Stomach smooth muscle (tissue), 2 donors: ENCODE measurements at regions not wholly inside any gene's neighbourhood (a gene's known extent, or its start where the extent isn't known, plus 50 kb on each side); places are given as distances from the start of the nearest gene placed in this dataset.

Experiments used
- H3K27ac ChIP-seq: one replicate; pipeline ENCODE4 v1.7.0; 2013; ENCODE audit warnings: mild to moderate bottlenecking, low read length, inconsistent platforms
- H3K27me3 ChIP-seq, 2 donors: one replicate each; pipeline ENCODE4 v1.7.0; 2013; ENCODE audit warnings: low read length in 2 of 2; ENCODE audit not compliant: insufficient read depth in 2 of 2, control insufficient read depth in 1 of 2
- H3K36me3 ChIP-seq, 2 donors: one replicate each; pipeline ENCODE4 v1.7.0; 2013; ENCODE audit warnings: low read length in 2 of 2; ENCODE audit not compliant: control insufficient read depth in 2 of 2, insufficient read depth in 2 of 2
- H3K4me1 ChIP-seq: one replicate; pipeline ENCODE4 v1.7.0; 2013; ENCODE audit warnings: low read length; ENCODE audit not compliant: control insufficient read depth, insufficient read depth
- H3K4me3 ChIP-seq, 2 donors: one replicate each; pipeline ENCODE4 v1.7.0; 2013; ENCODE audit warnings: low read length in 2 of 2
- H3K9ac ChIP-seq, 2 donors: one replicate each; pipeline ENCODE4 v1.7.0; 2013; ENCODE audit warnings: low read length in 2 of 2, mild to moderate bottlenecking in 1 of 2
- H3K9me3 ChIP-seq, 2 donors: one replicate each; pipeline ENCODE4 v1.7.0; 2013; ENCODE audit warnings: low read length in 2 of 2; ENCODE audit not compliant: control insufficient read depth in 2 of 2
- donor health status: healthy.
- donor health status: Pancreatic carcinoma.

GRCh38 chr3:153069598-153070510 is 92.2 kb upstream of the RAP2B start:
- Histone ChIP-seq H3K4me1 (no peaks in the 10 kb centered on the region), H3K4me3 (no peak overlapping the region), H3K27me3 (no peaks in the 10 kb centered on the region), H3K27ac (no peak overlapping the region), H3K36me3 (no peaks in the 10 kb centered on the region), H3K9me3 (no peaks in the 10 kb centered on the region), H3K9ac (no peak overlapping the region)

DNA sequence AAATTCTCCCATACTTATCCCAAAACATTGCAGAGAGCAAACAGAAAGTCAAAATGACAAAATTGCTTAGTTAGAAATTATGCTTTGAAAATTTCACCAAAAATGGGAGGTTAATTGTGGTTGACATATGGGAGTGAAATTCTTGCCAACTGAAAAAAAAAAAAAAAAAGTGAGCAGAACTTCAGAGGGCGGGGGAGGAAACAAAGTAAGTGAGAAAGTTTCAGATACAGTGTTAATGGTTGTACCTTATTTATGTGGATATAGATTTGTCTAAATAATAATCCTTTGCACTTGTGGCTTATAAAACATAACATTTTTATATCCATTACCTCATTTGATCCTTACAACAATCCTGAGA is 91.5 kb upstream of the RAP2B start:
- Histone ChIP-seq H3K4me1 (no peaks in the 10 kb centered on the region), H3K27ac (no peak overlapping the region), H3K9ac (no peak overlapping the region), H3K27me3 (no peaks in the 10 kb centered on the region), H3K9me3 (no peaks in the 10 kb centered on the region), H3K36me3 (no peaks in the 10 kb centered on the region), H3K4me3 (no peak overlapping the region)

- Histone ChIP-seq H3K27ac (no peak overlapping the region), H3K36me3 (no peaks in the 10 kb centered on the region), H3K4me3 (no peak overlapping the region), H3K4me1 (no peaks in the 10 kb centered on the region), H3K9ac (no peak overlapping the region), H3K9me3 (no peaks in the 10 kb centered on the region), H3K27me3 (no peaks in the 10 kb centered on the region)
Observed at GRCh38 chr3:153072382-153072781, 89.6 kb upstream of the RAP2B start.

- Histone ChIP-seq H3K4me1 (no peaks in the 10 kb centered on the region), H3K36me3 (no peaks in the 10 kb centered on the region), H3K27ac (no peak overlapping the region), H3K9me3 (no peaks in the 10 kb centered on the region), H3K9ac (no peak overlapping the region), H3K4me3 (no peak overlapping the region), H3K27me3 (no peaks in the 10 kb centered on the region)
Observed at GRCh38 chr3:153072856-153073255, 89.2 kb upstream of the RAP2B start.

- H3K27me3 ChIP-seq = no peaks in the 10 kb centered on the region
- H3K4me1 ChIP-seq = no peaks in the 10 kb centered on the region
- H3K4me3 ChIP-seq = no peak overlapping the region
- H3K36me3 ChIP-seq = no peaks in the 10 kb centered on the region
- H3K9ac ChIP-seq = no peak overlapping the region
- no peak overlapping the region for H3K27ac ChIP-seq
- H3K9me3 ChIP-seq = no peaks in the 10 kb centered on the region
Observed at GRCh38 chr3:153073636-153074035, 88.4 kb upstream of the RAP2B start.

DNA sequence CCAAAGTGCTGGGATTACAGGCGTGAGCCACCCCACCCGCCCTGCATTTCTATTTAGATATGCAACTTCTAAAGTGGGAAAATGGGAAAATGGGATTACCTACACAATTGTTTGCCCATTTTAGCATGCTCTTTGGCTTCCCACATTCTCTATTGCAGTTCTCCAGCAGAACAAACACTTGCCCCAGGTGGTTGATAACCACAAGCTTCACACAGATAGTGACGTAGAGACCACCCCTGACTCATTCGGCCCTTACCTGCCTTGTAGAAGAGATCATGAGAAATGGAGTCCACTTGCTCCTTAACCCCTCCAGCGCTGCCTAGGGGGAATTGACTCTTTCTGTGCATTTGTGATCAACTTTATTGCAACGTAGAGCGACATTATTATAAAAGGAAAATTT is 83.2 kb upstream of the RAP2B start:
- no peak overlapping the region for H3K4me3 ChIP-seq
- H3K27me3 ChIP-seq = no peaks in the 10 kb centered on the region
- no peaks in the 10 kb centered on the region for H3K36me3 ChIP-seq
- H3K9ac ChIP-seq = no peak overlapping the region
- H3K9me3 ChIP-seq = no peaks in the 10 kb centered on the region
- no peaks in the 10 kb centered on the region for H3K4me1 ChIP-seq
- no peak overlapping the region for H3K27ac ChIP-seq

- no peaks in the 10 kb centered on the region for H3K27me3 ChIP-seq
- H3K9ac ChIP-seq = no peak overlapping the region
- H3K4me3 ChIP-seq = no peak overlapping the region
- H3K36me3 ChIP-seq = no peaks in the 10 kb centered on the region
- H3K4me1 ChIP-seq = no peaks in the 10 kb centered on the region
- H3K9me3 ChIP-seq = no peaks in the 10 kb centered on the region
- H3K27ac ChIP-seq = no peak overlapping the region
Observed at GRCh38 chr3:153079386-153079785, 82.6 kb upstream of the RAP2B start.

DNA sequence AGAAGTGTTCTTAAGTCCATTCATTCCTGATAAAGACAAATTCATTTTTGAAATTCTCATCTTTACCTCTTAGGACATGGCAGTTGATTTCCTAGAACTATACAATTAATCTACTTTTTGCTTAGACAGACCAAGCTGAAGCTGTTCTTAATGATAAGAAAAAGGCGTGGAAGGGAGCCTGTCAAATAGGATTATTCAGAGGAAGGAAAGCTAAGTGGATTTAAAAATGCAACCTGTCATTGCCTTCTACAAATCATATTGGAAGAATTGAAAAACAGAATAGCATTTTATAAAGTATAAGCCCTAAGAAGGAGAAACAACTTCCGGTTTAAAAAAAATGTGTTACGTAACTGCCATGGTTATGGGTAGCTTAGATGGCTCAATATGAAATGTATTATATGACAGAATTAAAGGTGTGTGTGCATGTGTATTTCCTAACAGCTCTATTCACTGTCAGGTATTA is 81.2 kb upstream of the RAP2B start:
- no peaks in the 10 kb centered on the region for H3K27me3 ChIP-seq
- no peak overlapping the region for H3K9ac ChIP-seq
- no peaks in the 10 kb centered on the region for H3K4me1 ChIP-seq
- H3K9me3 ChIP-seq = no peaks in the 10 kb centered on the region
- no peak overlapping the region for H3K4me3 ChIP-seq
- H3K36me3 ChIP-seq = no peaks in the 10 kb centered on the region
- H3K27ac ChIP-seq = no peak overlapping the region

DNA sequence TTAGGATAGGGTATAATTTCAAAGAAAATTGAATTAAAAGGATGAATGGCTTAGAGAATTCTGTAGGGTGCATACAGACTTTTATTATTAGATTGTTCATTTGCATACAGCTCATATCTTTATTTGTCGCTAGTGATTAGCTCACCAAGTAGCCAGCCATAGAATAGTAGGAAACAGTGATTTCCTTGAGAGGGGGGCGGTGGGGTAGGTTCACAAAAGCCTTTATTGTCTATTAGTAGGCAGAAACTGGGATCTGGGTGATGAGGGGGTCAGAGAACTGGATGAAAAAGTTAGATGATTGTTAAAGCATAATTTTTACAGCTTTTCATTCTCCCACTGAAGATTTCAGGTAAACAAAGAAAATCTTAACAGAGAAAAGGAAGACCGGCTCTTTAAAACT is 77.6 kb upstream of the RAP2B start:
- Histone ChIP-seq H3K4me1 (no peaks in the 10 kb centered on the region), H3K36me3 (no peaks in the 10 kb centered on the region), H3K4me3 (no peak overlapping the region), H3K9ac (no peak overlapping the region), H3K9me3 (no peaks in the 10 kb centered on the region), H3K27ac (no peak overlapping the region), H3K27me3 (no peaks in the 10 kb centered on the region)

- no peaks in the 10 kb centered on the region for H3K9me3 ChIP-seq
- H3K36me3 ChIP-seq = no peaks in the 10 kb centered on the region
- no peak overlapping the region for H3K27ac ChIP-seq
- H3K27me3 ChIP-seq = no peaks in the 10 kb centered on the region
- H3K4me1 ChIP-seq = no peaks in the 10 kb centered on the region
- H3K4me3 ChIP-seq = no peak overlapping the region
- H3K9ac ChIP-seq = no peak overlapping the region
Observed at GRCh38 chr3:153087595-153088566, 74.1 kb upstream of the RAP2B start.
